ENCODE measurements at regions not wholly inside any gene's neighbourhood (a gene's known extent, or its start where the extent isn't known, plus 50 kb on each side); places are given as distances from the start of the nearest gene placed in this dataset.
"Not testable (repeated sequence)": the region's sequence is repeated elsewhere in the genome, so short reads cannot be mapped to it uniquely, and the experiment has no call there.

- DNase-seq (ENCODE audit: extremely low read depth, low read depth) = no peak
- TF ChIP-seq CTCF (IDR thresholded peaks at IDR 0.05; ENCODE audit: low read depth, low read length) = no peak
Measured at GRCh38 chr20:4439461-4439860, 190.4 kb upstream of the ADRA1D start.

GRCh38 chr20:4437131-4437530, 188.0 kb upstream of the ADRA1D start:
- DNase-seq (ENCODE audit: extremely low read depth, low read depth) = no peak
- TF ChIP-seq CTCF (IDR thresholded peaks at IDR 0.05; ENCODE audit: low read depth, low read length) = no peak

GRCh38 chr20:4435671-4436455, 186.8 kb upstream of the ADRA1D start:
- TF ChIP-seq CTCF (IDR thresholded peaks at IDR 0.05; ENCODE audit: low read depth, low read length) = no peak

GRCh38 chr20:4435225-4435624, 186.1 kb upstream of the ADRA1D start:
- peak; percentile 73 for DNase-seq (ENCODE audit: extremely low read depth, low read depth)
- no peak for TF ChIP-seq CTCF (IDR thresholded peaks at IDR 0.05; ENCODE audit: low read depth, low read length)

More at GRCh38 chr20:4435671-4436455, 186.8 kb upstream of the ADRA1D start:
- no peak for DNase-seq (ENCODE audit: extremely low read depth, low read depth)

- TF ChIP-seq CTCF (IDR thresholded peaks at IDR 0.05; ENCODE audit: low read depth, low read length) = no peak
- DNase-seq (ENCODE audit: extremely low read depth, low read depth) = no peak
Measured at GRCh38 chr20:4434681-4435080, 185.6 kb upstream of the ADRA1D start.

- TF ChIP-seq CTCF (IDR thresholded peaks at IDR 0.05; ENCODE audit: low read depth, low read length) = no peak
Measured at GRCh38 chr20:4431446-4431845, 182.4 kb upstream of the ADRA1D start.

GRCh38 chr20:4430826-4431225, 181.7 kb upstream of the ADRA1D start:
- not testable (repeated sequence) for DNase-seq (ENCODE audit: extremely low read depth, low read depth)

More at GRCh38 chr20:4431446-4431845, 182.4 kb upstream of the ADRA1D start:
- DNase-seq (ENCODE audit: extremely low read depth, low read depth) = no peak
